Colon (tissue), 2 donors: ENCODE measurements at regions not wholly inside any gene's neighbourhood (a gene's known extent, or its start where the extent isn't known, plus 50 kb on each side); places are given as distances from the start of the nearest gene placed in this dataset.
"Not testable (repeated sequence)": the region's sequence is repeated elsewhere in the genome, so short reads cannot be mapped to it uniquely, and the experiment has no call there.

Experiments
- FAIRE-seq: peaks from 2 replicates; lab custom pipeline; 2012; peaks lifted over from hg19 to GRCh38; lab: Jason Lieb, UNC
- donor health status: control.
- donor health status: control.

DNA sequence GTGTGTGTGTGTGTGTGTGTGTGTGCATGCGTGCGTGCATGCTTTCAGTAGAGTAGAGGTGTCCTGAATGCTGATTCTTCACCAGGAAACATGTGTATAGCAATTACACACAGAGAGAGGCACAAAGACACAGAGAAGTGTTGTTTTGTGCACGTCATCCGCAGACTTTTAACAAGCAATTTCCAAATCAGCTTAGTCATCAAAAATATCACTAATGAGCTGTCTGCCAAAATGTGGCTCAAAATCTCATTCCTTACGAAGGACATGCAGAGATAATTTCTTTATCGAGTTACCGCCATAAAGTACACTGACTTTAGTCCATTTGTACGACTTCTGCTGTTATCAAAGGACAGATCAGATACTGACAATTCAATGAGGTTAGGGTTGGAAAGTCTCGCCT, 274.9 kb upstream of the RARB start:
- no peak for FAIRE-seq

DNA sequence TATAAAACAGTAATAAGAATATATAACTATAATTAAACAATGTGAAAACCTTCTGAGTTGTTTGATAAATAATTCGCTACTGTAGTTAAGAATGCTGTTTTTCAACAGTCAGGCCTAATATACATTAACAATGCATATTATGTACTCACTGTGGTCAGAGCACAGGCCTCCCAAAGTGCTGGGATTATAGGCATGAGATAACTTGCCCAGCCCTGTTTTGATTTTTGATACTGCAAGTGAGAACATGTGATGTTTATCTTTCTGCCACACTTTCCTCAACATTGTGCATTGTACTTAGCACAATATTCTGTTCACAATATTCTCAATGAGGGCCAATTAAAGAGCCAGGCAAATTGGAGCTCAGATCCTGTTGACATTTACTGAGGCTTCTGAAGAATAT, 274.5 kb upstream of the RARB start:
- FAIRE-seq: no peak

DNA sequence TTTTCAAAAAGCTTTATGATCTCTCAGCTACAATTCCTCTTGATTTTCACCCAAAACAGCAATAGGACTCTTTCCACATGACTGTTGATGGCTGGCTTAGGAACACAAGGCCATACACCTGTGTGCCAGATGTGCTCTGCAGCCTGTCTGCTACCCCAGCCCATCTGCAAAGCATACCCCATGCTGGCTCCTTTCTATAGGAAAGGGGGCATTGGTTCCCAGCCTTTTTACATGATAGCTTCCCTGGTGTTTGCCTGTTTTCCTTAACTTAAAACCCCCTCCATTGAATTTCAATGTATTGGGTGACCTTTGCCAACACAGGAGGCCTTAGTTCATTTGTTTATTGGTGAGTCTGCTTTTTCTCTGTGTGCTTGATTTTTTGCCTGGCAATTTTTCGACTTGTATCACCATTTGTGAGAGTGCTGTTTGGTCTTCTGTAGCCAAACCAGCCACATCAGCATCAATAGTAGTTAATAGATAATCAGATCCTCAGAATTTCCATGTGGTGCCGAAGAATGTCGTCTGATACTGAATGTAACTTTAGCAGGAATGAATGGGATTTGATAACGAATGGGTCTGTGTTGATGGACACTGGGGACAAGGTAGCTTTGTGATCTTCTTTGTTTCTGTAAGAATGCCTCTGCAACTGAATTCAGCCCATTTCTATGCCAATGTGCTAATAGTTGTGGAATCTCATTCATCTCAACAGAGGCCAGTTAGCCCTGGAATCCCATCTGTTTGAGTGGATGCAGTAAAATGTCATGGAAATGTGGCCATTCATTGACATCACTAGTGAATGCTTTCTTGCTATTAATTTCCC, 272.2 kb upstream of the RARB start:
- no peak for FAIRE-seq

DNA sequence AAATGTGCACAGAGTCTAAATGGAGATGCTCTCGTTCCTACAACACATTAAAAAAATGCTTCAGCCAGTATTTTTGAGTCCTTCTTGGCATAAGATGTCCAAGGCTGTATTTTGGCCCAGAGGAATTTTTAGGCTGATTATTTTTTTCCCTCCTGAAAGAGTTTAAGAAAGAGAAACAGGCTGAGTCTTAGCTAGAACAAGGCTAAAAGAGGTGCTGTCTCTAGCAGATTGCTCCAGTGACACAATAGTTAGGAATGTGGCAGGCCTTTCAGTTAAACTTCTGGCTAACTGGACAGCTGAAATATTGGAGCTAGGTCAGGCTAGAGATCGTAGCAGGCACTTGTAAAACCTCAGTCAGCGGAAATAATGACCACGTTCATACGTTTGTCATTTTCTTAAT, 271.4 kb upstream of the RARB start:
- FAIRE-seq: no peak

DNA sequence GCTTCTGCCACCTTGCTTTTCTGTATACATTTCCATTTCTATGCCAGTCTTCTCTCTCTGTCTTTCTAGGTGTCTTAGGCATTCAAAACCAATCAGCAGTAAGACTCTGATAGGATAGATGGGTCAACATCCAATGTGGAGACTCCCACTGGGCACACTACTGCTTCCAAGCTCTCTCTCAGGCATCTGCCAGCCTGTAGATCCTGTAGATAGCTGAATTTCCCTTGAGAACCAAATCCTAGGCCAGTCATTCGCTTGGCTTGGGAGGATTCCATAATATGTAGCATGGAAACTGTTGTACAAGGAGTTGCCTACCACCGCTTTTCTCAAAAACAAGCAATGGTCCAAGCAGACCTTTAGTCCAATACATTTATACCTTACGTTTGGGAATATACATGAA, 262.8 kb upstream of the RARB start:
- FAIRE-seq: no peak

DNA sequence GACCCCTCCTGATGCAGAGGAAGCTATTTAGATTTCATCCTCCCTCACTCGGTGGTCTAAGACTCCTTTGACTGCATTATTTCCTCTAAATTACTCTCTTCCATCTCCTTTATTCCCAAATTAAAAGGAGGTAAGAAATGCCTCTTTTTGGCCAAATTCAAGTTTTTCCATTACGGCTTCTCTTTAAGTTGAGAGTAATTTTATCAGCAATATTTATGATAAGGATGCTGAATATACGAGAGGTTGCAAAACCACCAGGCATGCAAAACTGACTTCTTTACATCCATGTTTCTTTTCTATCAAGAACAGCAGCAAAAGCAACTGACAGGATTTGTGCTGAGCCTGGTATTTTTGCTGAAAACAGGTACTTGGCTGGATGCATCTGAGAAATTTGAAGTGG, 262.0 kb upstream of the RARB start:
- no peak for FAIRE-seq

DNA sequence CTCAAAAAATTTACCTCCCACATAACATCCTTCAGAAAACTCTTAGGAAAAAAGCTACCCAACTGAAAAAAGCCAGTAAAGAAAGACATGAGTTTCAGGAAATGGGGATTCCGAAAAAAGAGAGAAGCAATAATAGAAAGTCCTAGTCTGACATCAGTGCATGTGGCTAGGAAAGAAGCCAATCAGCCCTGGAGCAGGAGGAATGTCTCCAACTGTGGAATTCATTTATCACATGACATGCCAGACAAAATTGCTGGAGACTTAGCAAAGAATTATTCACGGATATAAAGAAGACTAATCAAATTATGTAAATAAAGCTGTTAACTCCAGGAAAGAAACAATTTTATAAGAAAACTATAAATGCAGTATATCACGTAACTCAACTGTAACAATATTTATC, 258.9 kb upstream of the RARB start:
- FAIRE-seq: no peak

DNA sequence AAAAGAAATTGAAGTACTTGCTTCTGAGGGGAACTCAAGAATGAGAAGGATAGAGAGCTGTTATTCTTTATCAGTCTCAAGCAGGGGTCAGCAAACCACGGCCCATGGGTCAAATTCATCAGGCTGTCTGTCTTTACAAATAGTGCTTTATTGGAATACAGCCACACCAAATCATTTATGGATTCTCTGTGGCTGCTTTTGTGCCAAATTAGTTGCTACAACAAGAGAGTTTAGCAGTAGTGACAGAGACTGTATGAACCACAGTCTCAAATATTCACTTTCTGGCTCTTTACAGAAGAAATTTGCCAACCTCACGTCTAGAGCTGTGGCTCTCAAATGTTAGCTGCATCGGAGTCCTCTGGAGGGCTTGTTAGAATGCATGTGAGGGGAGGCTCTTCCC, 258.0 kb upstream of the RARB start:
- FAIRE-seq: no peak

DNA sequence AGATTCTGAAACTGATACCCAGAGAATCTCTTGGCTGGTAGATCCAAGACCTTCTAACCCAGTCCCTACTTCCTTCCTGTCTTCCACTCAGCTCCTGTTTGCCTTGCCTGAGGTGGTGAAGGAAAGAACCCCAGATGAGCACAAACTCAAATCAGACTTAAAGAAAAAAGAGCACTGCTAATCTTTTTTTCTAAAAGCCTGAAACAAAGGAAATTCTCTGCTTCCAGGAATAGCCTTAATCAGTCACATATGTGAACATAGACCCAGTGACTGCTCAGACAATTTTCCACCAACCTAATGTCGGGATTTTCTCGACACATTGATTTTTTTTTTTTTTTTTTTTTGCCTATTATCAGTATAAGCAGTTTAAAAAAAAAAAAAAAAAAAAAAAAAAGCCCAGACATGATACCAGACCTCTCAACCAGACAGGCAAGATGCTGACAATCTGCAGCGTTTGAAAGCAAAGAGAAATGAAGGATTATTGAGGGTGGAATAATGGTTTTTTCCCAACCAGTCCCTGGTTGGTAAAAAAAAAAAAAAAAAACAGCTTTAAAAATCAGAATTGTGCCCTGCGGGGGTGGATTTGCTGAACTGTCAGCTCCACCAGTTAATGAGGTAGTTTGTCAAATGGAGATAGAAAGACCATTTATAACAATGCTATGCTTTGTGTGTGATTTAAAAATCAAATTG, 256.8 kb upstream of the RARB start:
- no peak for FAIRE-seq

DNA sequence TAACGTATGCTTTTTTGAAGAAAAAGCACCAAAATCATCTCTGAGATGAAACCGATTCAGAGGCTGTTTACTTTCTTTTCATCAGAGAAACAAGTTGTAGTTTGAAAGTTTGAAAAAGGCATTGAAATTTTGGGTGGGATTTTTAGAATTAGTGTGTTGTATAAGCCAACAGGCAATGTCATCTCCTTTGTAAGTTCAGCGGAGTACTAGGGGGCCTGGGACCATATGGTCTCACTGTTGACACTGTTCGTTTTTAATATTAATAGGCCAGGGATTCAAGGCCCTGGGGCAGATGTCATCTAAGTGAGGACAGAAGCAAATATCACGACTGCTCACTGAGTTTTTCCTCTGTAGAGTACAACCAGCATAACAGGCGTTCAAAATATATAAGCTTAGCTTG, 256.2 kb upstream of the RARB start:
- no peak for FAIRE-seq

DNA sequence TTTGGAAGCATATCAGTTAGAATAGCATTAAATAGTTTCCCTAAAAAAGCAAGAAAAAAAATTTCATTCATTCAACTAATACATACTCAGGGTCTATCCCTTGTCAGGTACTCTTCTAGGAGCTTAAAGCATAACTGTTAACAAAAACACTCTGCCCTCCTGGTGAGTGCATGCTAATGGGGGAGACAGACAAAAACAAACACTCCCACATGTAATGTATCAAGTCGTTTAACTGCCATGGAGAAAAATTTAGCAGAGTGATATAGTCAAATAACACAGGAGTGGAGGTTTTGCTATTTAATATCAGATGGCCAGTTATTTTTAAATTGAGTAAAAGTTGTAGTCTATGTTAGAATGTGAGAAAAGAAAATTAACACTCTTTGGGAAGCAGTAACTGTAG, 254.5 kb upstream of the RARB start:
- FAIRE-seq: no peak

DNA sequence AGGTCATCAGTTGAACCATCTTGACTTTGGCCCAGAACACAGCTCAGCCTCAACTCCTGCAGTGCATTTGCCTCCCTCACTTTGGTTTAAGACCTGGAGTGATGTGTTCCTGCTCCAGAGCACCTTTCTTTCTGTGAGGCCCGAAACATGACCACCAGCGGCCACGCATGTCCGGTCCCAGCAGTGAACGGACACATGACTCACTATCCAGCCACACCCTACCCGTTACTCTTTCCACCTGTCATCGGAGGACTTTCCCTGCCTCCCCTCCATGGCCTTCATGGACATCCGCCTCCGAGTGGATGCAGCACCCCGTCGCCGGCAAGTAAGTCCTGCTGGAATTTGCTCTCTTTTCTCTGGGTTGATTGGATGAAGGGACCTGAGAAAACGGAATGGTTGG, 253.8 kb upstream of the RARB start:
- no peak for FAIRE-seq

DNA sequence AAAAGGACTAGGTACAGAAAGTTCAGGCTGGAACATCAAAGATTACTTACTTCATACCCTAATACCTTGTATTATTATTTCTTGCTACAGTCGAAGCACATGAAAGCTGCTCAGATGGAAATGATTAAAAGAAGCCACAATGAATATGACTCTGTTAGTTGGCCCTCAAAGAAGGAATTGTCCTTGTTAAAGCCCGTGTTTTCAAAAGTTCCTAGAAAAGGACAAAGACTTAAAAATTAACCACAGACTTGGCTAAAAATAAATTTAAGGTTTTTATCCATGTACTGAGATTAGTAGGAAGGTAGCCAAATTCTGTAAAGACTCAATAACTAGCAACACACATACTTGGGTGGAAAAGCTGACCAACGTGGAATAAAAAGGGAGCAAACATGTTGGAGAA, 251.0 kb upstream of the RARB start:
- no peak for FAIRE-seq

DNA sequence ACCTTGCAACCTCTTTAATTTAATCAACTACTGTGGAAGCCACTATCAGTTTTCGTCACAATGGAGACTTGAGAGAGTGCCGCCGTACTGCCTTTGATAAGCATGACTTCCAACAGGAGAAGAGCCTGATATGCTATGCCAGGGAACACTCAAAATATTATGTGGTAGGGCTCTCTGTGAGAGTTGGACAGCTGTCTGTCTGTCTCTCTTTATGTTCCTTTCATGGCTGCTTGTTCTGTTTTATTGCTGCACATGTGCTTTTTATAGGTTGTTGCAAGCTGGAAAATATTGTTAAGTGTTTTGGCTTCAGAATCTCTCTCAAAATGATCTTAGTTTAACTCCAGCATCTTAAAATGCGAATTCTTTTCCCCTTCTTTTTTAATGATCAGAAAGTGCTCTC, 249.4 kb upstream of the RARB start:
- FAIRE-seq: no peak

DNA sequence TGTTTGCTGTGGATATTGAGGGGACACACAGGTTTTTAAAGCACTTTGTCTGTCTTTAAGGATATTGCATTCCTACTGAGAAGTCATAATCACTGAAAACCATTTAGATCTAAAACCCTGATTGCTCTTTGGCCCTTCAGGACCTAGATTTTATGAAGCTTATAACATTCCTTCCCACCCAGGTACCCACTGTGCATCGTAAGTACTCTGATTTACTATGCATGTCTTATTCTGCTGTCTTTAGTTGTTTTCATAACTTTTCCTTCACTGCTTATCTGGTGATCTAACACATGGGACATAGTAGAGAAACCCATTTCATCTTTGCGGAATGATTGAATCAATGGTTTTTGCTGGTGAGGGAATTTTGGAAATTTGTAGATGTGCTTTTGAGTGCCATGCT, 247.0 kb upstream of the RARB start:
- no peak for FAIRE-seq

DNA sequence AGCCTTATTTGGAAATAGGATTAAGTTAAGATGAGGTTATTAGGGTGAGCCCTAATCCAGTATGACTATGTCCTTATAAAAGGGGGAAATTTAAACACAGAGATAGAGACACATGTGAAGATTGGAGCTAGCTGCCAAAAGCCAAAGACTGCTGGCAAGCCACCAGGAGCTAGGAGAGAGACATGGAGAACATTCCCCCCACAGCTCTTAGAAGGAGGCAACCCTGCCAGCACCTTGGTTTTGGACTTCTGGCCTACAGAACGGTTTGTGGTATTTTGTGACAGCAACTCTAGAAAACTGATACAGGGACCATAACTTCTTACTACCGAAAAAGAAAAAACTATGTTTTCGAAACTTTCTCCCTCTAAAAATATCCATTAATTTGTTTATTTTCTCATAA, 245.3 kb upstream of the RARB start:
- FAIRE-seq: no peak

DNA sequence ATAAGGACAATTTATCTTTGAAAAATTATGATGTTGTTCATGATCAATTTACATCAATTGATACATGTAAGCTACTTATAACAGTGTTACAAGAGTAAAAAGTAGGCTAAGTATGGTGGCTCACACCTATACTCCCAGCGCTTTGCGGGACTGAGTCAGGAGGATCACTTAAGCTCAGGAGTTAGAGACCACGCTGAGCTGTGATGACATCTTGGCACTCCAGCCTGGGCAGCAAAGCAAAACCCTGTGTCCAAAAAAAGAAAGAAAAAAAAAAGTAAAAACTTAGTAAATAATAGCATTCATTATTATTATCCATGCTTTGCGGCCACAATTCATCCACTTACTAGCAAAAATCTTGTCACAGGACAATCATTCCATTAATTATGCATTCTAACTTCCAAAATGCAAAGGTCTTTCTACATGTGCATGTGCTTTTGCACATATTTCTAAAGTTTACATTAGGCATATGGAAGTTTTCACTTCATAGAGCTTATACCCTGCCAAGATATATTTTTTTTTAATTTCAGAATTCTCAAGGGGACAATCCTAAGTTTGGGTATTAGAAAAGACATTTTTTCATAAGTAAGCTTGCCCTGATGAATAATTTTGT, 243.3 kb upstream of the RARB start:
- no peak for FAIRE-seq

DNA sequence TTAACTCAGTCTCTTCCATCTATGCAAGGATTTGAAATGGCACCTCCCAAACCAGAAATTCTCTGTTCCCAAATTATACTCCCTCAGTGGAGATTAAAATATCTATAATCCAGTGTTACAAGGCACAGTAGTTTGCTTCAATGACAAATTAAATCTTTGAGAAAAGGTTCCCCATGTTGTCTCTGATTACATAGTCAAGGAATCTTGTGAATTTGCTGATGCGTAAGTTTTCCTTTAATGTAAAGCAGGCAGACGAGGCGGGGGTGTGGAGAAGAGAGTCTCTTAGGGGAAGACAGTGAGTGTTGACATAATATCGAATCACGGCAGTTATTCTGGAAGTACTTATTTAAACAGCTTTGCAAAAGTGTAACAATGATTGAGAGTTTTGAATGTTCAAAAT, 236.4 kb upstream of the RARB start:
- no peak for FAIRE-seq

DNA sequence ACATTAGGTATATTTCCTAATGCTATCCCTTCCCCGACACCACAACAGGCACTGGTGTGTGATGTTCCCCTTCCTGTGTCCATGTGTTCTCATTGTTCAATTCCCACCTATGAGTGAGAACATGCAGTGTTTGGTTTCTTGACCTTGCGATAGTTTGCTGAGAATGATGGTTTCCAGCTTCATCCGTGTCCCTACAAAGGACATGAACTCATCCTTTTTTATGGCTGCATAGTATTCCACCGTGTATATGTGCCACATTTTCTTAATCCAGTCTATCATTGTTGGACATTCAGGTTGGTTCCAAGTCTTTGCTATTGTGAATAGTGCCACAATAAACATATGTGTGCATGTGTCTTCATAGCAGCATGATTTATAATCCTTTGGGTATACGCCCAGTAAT, 228.5 kb upstream of the RARB start:
- FAIRE-seq: not testable (repeated sequence)

DNA sequence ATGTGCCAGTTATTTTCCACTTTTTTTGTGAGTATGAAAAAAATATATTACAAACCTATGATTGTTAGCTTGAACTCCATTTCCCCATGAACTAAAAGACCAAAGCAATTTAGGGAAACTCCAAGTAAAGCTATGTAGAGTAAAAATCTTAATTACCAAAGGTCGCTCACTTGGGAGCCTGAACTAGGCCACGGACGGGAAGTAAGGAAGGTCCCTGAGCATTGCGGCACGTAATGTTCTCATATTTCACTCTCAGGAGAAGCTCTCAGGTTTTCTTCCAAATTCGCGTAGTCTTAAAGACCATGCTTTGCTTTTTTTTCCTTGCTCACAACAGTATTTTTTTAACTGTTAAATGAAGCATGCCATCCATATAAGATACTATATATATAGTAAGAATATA, 215.3 kb upstream of the RARB start:
- no peak for FAIRE-seq

DNA sequence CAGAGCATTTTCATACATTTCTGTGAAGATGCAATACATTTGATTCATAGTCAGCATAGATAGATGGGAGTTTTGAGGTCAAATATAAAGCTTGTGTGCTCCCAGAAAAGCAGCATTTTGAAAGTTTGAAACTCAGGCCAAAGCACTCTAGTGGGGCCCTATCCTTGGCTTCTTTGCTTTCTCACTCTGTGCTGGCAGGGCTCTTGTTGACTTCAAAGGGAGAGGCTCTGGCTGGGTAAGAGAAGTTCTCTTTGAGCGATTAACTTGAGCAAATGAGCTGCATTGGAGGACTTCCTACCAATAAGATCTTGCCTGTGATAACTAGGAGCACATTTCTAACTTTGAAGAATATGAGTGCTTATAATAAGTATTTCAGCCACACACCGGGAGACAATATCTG, 214.0 kb upstream of the RARB start:
- FAIRE-seq: no peak

DNA sequence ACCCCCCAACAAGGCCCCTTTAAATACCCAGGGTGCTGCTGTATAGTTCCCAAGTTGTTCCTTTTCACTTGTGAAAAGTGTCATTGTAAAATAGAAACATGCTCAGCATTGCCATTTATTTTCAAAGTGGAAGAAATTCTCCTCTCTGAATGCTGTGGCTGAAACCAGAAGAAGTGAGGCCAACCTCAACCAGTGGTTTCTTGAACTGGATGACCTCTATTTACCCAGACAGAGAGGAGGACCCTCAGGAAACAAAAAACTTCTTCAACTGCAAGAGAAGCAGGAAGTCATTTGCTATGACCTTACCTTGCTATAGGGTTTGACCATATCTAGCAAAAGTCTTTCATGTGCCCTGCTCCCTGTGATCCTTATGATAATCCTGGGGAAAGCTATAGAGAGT, 209.7 kb upstream of the RARB start:
- FAIRE-seq: no peak

DNA sequence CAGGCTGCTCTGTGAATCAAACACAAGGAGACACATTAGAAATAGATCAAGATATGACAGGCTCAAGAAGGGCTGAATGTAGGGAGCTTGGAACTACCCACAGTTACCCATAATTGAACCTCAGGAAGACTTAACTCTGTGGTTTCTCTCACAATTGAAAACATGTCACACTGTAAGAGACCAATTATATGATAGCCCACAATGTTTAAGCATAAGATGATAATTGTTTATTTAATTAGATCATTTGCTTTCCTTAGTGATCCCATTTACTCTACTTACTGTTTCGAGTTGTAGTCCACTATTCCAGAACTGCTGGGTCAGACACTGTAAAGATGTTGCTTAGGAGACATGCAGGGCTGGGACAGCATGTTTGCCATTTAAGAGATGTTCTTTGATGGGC, 201.3 kb upstream of the RARB start:
- no peak for FAIRE-seq

DNA sequence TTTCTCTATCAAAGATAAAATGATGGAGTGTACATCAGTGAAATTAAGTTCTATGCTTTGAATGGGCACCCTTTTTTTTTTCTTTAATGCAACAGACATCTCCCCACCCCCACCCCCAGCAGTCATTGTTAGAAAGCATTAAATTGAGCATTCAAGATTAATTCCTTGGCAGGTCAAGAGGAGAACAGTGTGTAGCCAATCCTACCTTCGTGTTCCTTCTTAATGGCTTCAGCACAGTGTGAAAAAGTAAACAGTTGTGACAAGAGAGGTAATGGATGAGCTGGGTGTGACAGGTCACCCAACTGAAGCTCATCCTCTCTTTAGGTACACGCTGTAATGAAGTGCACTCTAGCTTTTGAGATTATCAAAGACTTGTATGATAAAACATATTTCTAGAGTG, 198.5 kb upstream of the RARB start:
- FAIRE-seq: no peak
